NCI-H69 (cell line): ENCODE measurements at regions not wholly inside any gene's neighbourhood (a gene's known extent, or its start where the extent isn't known, plus 50 kb on each side); places are given as distances from the start of the nearest gene placed in this dataset.

Experiments used
- DNase-seq: peaks from one replicate; lab custom pipeline; 2025; lab: John Stamatoyannopoulos, UW

GRCh38 chr16:5480431-5481195, 383.0 kb upstream of the EEF2KMT start:
- no peak for DNase-seq

DNA sequence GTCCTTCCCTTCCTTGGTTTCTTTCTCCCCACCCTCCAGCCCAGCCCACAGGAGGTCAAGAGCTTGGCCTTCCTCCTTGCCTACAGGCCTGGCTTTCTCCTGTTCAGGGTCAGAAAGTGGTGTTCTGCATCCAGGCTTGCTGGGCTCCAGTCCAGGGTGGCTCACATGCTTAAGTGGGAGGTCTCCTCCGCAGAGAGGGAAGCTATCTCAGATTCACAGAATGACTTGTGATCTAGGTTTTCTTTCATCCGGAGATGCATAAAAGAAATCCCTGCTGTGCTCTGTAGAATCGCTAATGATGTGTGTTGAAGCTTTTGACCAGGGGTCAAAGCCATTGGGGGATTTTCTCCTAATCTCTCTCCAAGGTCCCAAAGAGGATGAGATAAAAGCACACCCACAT, 382.3 kb upstream of the EEF2KMT start:
- DNase-seq, result no peak

GRCh38 chr16:5478036-5478435, 380.4 kb upstream of the EEF2KMT start:
- DNase-seq, result no peak

GRCh38 chr16:5477251-5477650, 379.7 kb upstream of the EEF2KMT start:
- DNase-seq, result no peak

DNA sequence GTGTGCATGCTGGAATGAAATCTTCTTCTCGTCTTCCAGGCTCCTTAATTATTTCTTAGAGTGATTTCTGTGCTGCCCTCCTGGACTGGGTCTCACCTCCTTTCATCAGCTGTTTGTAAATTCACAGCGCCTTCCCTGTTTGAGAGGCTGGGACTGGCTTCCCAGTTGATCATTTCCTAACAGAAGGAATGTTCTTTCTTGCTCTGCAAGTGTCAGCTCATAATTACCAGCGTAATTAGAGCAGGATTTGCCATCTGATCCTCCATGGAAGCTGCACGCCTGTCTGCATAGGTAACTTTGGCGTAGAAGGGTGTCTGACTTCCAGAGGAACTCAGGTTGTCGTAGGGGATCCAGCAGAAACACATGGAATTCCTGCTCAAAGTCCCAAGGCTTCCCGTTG, 375.0 kb upstream of the EEF2KMT start:
- no peak for DNase-seq

GRCh38 chr16:5468488-5468887, 370.9 kb upstream of the EEF2KMT start:
- DNase-seq, result no peak

DNA sequence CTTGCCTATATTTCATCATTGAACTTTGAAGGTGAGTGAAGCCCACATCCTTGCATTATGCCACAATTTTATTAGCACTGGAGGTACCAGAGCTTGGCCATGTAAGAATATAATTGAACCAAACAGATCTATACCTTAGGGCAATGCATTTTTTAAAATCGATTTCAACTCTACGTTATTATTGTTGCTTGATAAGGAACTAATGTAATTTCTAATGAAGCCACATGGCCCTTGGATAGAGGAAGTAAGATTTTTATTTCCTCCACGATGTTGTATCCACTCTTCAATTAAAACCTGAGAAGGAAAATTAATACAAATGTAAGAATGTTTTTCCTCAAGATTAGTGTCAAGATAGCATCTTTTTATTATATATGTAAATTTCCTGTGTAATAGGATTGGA, 370.0 kb upstream of the EEF2KMT start:
- no peak for DNase-seq

- no peak for DNase-seq
These were observed 369.0 kb upstream of the EEF2KMT start for GRCh38 chr16:5466551-5466950.

DNA sequence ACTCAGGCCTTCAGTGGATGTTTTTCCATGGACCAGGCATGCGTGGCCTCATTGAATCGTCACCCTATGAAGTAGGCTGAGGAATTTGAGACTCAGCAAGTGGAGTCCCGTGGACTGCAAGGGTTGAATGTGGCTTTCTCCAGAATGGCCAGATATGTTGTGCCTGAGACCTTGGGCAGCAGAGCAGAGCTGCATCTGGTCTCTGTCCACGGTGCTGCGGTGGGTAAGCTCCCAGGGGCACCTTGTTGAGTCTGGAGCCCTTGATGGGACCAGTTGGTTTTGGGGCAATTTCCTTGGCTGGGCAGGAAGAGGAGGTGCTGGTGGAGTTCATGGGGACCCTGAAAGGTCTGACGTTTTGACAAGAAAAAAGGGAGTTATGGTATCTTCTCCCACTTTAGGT, 368.1 kb upstream of the EEF2KMT start:
- DNase-seq, result no peak

- DNase-seq, result no peak
These were observed 366.2 kb upstream of the EEF2KMT start for GRCh38 chr16:5463820-5464219.

DNA sequence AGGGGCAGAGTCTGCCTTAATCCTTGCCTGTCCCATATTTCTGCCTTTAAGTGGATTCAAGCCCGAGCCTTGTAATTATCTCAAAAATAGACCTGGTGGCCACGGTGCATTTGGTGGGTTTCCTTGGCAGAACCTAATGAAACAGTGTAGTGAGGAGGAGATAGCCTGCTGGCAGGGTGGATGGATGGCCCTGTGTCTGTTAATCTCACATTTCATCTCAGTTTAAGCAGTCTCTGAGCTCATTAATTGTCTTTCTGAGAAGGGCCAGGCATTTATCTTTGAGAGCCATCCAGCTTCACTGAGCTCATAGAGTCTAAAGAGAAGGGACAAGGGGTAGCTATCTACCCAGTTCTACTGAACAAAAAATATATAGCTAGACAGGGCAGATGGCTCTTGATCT, 364.0 kb upstream of the EEF2KMT start:
- DNase-seq, result no peak

- DNase-seq, result no peak
These were observed 363.5 kb upstream of the EEF2KMT start for GRCh38 chr16:5461141-5461540.

DNA sequence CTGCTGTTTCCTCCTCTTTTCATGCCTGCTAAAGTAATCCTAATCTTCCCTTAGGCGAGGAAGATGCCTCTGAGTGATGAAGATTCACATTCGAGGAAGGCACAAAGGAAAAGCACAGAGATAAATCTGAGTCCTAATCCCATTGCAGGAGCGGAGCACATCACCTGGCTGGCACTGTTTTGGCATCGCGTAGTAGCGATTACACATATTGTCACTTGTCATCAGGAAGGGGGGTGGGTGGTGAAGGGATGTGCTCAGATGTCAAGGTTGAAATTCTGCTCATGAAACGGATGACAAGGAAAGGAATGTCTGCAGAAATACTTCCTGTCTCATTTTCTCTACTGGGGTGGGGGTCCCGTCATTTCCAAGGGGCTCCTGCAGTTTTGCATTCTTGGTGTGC, 363.1 kb upstream of the EEF2KMT start:
- DNase-seq, result no peak

DNA sequence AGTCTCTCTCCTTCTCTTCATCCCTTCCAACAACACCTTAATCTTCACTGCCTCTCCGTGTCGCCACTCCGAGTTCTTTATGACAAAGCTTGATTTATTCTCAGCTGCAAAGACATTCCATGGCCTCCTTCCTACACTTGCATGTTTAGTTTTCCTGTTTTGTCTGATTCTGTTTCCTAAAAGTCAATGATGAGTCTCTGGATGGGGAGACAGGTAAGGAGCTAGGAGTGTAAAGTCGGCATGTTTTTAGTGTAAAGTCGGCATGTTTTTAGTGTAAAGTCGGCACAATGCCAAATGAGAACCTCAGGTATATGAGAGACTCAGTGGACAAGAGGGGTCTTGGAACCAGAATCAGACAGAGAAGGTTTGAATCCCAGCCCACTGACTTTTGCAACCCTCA, 362.3 kb upstream of the EEF2KMT start:
- DNase-seq, result no peak

DNA sequence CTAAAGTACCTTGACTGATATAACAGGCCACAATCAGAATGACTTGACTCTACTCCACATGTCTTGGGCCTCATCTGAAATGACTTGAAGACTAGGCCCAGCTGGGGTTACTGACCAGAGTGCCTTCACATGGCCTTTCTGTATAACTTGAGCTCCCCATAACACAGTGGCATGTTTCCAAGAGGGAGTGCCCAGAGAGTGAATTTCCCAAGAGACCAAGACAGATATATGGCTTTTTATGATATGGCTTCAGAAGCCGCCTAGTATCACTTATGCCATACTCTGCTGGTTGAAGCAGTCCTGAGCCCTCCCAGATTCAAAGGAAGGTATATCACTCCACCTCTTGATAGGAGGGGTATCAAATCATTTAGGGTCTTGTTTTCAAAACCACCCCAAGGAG, 357.5 kb upstream of the EEF2KMT start:
- no peak for DNase-seq

DNA sequence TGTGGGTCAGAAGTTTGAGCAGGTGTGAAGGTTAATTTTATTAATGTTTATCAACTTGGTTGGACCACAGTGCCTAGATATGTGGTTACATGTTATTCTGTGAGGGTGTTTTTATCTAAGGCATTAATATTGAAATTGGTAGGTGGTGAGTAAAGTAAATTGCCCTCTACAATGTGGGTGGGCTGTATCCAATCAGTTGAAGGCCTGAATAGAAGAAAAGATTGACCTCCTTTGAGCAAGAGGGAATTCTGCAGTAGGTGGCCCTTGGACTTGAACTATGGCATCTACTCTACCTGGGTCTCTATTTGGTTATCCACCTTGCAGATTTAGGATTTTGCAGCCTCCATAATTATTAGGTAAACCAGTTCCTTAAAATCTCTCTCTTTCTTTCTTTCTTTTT, 356.8 kb upstream of the EEF2KMT start:
- no peak for DNase-seq

DNA sequence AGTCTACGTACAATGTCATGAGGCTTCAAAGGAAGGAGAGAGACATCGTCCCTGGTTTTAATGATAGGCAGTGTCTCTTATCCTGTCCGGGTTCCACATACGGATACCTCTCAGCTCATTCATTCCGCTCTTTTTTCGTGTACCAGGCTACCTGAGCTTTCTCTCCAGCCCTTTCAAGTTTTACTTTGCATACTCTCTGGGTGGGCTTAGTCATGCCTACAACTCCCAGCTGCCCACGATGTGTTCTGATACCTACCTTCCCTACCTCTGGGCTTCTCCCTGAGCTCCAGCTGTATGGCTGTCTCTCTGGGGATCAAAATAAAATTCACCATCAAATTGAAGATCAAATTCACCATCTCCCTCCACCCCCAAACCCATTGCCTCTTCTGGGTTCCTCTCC, 354.0 kb upstream of the EEF2KMT start:
- no peak for DNase-seq

GRCh38 chr16:5450409-5451104, 353.0 kb upstream of the EEF2KMT start:
- DNase-seq, result no peak

- DNase-seq, result no peak
These were observed 352.3 kb upstream of the EEF2KMT start for GRCh38 chr16:5449901-5450300.

- no peak for DNase-seq
These were observed 351.2 kb upstream of the EEF2KMT start for GRCh38 chr16:5448798-5449197.

- no peak for DNase-seq
These were observed 350.1 kb upstream of the EEF2KMT start for GRCh38 chr16:5447734-5448133.

- no peak for DNase-seq
These were observed 349.1 kb upstream of the EEF2KMT start for GRCh38 chr16:5446623-5447240.

- DNase-seq, result no peak
These were observed 346.6 kb upstream of the EEF2KMT start for GRCh38 chr16:5444189-5444588.
